Central memory CD8-positive, alpha-beta T cell (primary cell): ENCODE measurements at regions not wholly inside any gene's neighbourhood (a gene's known extent, or its start where the extent isn't known, plus 50 kb on each side); places are given as distances from the start of the nearest gene placed in this dataset.

Experiments
- ATAC-seq: fragments of 150-1000 bp; cut with Tn5 transposase; replicated peaks from 2 replicates; pipeline ENCODE4 v1.10.0; 2022; ENCODE audit warnings: mild to moderate bottlenecking, moderate FRiP score, moderate number of reproducible peaks; ENCODE audit not compliant: poor library complexity, severe bottlenecking; ENCODE audit errors: extremely low read depth
- DNase-seq, 2 donors: peaks; one replicate each; pipeline ENCODE4 v3.0.0; 2021; ENCODE audit warnings: low spot score in 2 of 2
- H3K27ac Mint-ChIP-seq: one replicate; pipeline ENCODE4 v1.8.0; 2022; ENCODE audit warnings: low read depth, mild to moderate bottlenecking, moderate library complexity, mixed read lengths
- H3K27me3 Mint-ChIP-seq: one replicate; pipeline ENCODE4 v1.8.0; 2022; ENCODE audit warnings: mixed read lengths
- H3K36me3 Mint-ChIP-seq: one replicate; pipeline ENCODE4 v1.8.0; 2022; ENCODE audit warnings: mild to moderate bottlenecking, moderate library complexity, mixed read lengths; ENCODE audit not compliant: insufficient read depth
- H3K4me1 Mint-ChIP-seq: one replicate; pipeline ENCODE4 v1.8.0; 2022; ENCODE audit warnings: mixed read lengths
- H3K4me3 Mint-ChIP-seq: one replicate; pipeline ENCODE4 v1.8.0; 2022; ENCODE audit warnings: mild to moderate bottlenecking, moderate library complexity, mixed read lengths
- H3K9me3 Mint-ChIP-seq: one replicate; pipeline ENCODE4 v1.8.0; 2022; ENCODE audit warnings: mixed read lengths

DNA sequence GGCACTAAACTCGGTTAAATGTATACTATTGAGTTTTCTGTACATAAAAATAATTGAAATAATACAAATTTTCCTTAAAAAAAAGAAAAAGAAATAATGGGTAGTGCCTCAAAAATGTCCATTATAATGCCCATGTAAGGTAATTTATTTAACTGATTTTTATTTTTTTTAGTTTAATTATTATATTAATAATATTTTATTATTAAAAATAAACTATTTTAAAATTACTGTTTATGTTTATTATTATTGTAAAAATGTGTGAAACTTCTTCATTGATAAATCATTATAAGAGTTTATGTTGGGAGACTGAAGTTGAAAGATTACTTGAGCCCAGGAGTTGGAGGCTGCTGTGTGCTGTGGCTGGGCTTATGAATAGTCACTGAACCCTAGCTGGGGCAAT lies 925.5 kb upstream of the EPHA7 start:
- H3K27ac Mint-ChIP-seq = no peak overlapping the region
- H3K4me3 Mint-ChIP-seq = no peak overlapping the region
- no peaks in the 10 kb centered on the region for H3K36me3 Mint-ChIP-seq
- ATAC-seq (no peak), DNase-seq (no peak)
- no peaks in the 10 kb centered on the region for H3K4me1 Mint-ChIP-seq
- peaks cover 21% of the 10 kb centered on the region for H3K9me3 Mint-ChIP-seq
- H3K27me3 Mint-ChIP-seq = no peaks in the 10 kb centered on the region

DNA sequence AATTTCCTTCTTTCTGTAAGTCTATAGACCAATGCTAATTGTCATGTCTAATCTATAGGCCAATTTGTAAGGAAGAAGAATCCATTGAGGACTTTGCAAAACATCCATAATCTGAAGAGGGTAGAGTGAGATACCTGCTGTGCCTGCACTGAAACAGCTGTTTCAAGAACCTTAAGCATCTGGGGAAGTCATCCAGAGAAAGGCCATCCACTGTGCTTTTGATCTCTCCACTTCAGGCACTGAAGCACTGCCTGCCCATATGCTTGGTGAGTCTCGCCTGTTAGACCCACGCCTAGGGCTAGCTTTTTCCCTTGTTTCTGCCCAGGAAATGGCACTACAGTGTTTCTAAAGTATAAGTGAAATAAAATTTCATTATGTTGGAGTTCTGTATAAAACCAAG lies 921.8 kb upstream of the EPHA7 start:
- Mint-ChIP-seq H3K4me1 (no peaks in the 10 kb centered on the region), H3K9me3 (peaks cover 11% of the 10 kb centered on the region), H3K4me3 (no peak overlapping the region), H3K27me3 (no peaks in the 10 kb centered on the region), H3K27ac (no peak overlapping the region), H3K36me3 (no peaks in the 10 kb centered on the region)
- ATAC-seq (no peak), DNase-seq (no peak)

DNA sequence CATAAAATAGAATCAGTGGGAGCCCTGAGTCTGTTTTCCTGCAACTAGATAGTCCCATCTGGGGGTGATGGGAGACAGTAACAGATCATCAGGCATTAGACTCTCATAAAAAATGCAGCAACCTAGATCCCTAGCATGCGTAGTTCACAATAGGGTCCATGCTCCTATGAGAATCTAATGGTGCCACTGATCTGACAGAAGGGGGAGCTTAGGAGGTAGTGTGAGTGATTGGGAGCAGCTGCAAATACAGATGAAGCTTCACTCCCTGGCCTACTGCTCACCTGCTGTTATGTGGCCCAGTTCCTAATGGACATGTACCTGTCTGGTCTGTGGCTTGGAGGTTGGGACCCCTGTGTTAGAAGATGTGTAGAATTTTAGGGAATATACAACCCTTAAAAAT lies 904.5 kb upstream of the EPHA7 start:
- Mint-ChIP-seq H3K36me3 (no peaks in the 10 kb centered on the region), H3K4me3 (no peak overlapping the region), H3K9me3 (peaks cover 10% of the 10 kb centered on the region), H3K4me1 (no peaks in the 10 kb centered on the region), H3K27ac (no peak overlapping the region), H3K27me3 (no peaks in the 10 kb centered on the region)
- ATAC-seq (no peak), DNase-seq (no peak)

DNA sequence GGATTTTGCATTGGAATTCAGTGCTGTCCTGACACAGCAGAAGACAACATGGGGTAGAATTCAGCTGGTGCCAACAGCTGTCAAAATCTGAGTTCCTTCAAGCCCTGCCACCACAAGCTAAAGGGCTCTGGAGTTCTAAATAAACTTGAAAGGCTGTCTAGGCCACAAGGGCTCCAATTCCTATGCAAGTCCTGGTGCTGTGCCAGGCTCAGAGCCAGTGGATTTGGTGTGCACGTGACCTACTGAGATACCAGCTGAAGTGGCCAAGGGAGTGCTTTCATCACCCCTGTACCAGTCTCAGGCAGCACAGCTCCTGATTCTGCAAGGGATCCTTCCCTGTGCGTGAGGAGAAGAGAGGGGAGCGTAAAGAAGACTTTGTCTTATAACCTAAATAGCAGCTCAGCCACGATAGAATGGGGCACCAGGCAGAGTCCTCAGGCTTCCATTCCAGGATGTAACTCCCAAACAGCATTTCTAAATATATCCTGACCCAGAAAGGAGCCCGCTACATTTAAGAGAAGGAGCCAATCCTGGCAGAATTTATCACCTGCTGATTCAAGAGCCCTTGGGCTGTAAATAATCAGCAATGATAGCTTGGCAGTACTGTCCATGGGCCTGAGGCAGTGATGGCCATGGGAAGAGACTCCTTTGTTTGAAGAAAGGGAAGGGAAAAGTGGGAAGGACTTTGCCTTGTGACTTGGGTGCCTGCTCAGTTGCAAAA lies 881.2 kb upstream of the EPHA7 start:
- H3K9me3 Mint-ChIP-seq = peaks cover 11% of the 10 kb centered on the region
- H3K27me3 Mint-ChIP-seq = no peaks in the 10 kb centered on the region
- ATAC-seq = no peak
- H3K27ac Mint-ChIP-seq = no peak overlapping the region
- no peaks in the 10 kb centered on the region for H3K36me3 Mint-ChIP-seq
- no peak for DNase-seq
- no peaks in the 10 kb centered on the region for H3K4me1 Mint-ChIP-seq
- H3K4me3 Mint-ChIP-seq = no peak overlapping the region

DNA sequence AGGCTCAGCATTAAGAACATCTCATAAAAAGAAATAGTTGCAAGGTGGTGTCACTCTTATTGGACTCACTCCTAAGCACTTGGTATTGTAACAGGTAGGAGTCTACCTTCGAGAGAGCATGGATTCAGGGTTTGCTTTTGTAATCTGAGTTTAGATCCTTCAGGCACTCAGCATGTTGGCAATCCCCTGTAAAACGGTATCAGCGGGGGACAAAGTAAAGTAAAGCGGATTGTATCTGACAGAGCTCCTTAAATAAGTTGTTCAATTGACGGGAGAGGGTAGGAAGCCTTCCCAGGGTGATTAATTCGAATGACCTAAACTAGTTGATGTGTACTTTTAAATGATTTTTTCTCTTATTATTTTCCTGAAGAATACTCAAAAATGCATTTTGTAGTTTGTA lies 869.8 kb upstream of the EPHA7 start:
- no peaks in the 10 kb centered on the region for H3K4me1 Mint-ChIP-seq

DNA sequence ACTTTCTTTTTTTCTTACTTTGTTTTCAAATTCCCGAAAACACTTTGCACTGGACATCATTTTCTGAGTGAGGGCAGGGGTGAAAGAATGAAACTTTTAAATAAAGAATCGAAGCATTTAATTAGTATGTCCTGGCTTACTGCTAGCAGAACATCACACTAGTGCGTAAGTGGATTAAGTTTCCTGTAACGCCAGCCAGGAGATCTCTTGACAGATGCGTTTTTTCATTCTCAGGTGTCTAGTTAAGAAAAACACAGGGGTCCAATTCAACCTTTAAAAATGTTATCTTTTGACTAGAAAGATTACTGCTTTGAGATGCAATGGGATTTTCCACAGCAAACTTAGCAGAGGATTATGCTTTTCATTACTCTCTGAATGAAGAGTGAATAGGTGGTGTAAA lies 858.8 kb upstream of the EPHA7 start:
- Mint-ChIP-seq H3K4me3 (no peak overlapping the region), H3K27me3 (no peaks in the 10 kb centered on the region), H3K9me3 (peaks cover 11% of the 10 kb centered on the region), H3K4me1 (no peaks in the 10 kb centered on the region), H3K36me3 (peaks cover 1% of the 10 kb centered on the region), H3K27ac (no peak overlapping the region)
- ATAC-seq (no peak), DNase-seq (no peak)

More for the DNA sequence above, 869.8 kb upstream of the EPHA7 start:
- Mint-ChIP-seq H3K9me3 (peaks cover 10% of the 10 kb centered on the region), H3K36me3 (no peaks in the 10 kb centered on the region), H3K27me3 (no peaks in the 10 kb centered on the region), H3K4me3 (no peak overlapping the region), H3K27ac (no peak overlapping the region)
- no peak for ATAC-seq
- DNase-seq = no peak

DNA sequence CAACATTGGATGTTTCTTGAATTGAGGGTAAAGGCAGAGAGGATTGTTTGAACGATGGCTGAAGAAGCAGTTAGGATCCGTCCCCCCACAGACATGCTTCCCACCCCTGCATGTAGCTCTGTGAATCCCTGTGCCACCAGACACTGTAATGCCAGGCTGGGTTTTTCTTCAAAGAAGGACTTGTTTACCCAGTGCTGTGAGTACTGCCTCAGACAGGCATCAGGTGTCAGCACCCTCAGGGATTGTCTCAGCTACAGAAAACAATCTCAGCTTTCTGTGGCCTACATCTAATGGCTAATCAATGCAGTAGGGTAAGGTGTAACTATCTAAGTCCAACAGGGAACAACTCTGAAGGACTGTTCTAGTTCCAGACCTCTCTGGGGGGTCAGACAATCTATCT lies 853.0 kb upstream of the EPHA7 start:
- Mint-ChIP-seq H3K9me3 (peaks cover 8% of the 10 kb centered on the region), H3K4me3 (no peak overlapping the region), H3K4me1 (no peaks in the 10 kb centered on the region), H3K27ac (no peak overlapping the region), H3K36me3 (peaks cover 1% of the 10 kb centered on the region), H3K27me3 (no peaks in the 10 kb centered on the region)
- DNase-seq = no peak
- ATAC-seq = no peak

DNA sequence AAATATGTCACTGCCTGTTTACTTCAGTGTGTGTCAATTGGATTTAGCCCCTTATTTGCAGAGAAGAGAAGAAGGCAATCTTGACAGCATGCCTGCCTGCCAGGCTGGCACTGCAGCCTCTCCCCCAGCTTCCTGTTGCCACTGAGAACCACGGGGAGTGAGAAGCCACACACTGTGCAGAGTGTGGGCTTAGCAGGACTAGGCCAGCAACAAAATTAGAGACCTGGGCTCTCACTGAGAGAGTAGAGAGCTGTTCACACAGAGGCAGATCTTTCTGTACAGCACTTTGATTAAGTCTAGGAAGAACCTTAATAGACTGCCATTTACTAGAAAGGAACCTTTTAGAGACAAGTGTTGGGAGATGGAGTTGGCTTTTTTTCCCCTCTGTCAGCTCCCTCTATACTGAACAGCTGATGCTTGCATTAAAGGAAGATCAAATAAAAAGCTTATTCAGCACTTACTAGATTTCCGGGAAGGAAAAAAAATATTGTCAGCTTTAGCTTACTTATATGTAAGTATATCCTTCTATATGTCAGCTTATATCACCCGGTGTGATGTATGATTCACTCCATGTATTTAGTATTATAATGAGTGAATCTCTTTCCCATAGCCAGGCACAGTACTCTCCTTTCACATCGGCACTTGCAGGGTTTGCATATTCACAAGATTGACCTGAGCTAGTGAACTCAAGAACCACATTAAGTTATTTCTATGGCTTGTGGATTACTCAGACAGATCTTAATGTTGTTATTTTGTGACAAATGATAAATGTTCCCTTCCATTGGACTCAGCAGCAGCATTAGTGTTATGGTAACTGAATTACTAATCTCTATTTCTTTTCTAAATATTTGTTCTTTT lies 851.0 kb upstream of the EPHA7 start:
- ATAC-seq = no peak
- Mint-ChIP-seq H3K27me3 (no peaks in the 10 kb centered on the region), H3K4me3 (no peak overlapping the region), H3K4me1 (no peaks in the 10 kb centered on the region), H3K36me3 (peaks cover 1% of the 10 kb centered on the region), H3K27ac (no peak overlapping the region), H3K9me3 (peaks cover 23% of the 10 kb centered on the region)
- DNase-seq = no peak

DNA sequence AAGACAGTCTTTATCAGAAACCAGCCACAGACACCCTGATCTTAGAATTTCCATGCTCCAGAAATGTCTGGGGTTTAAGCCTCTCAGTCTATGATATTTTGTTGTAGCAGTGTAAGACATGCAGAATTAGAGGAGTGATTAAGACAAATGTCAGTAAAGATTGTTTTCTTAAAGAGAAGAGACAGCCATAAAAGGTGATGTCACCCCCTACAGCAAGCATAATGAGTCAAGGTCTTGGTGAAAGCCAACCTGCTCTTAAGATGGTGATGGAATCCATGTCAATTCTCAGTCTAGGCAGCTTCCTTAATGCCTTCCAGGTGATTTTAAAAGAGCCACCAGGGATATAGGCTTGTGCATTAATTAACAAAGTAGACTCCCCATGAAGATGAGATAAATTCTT lies 849.9 kb upstream of the EPHA7 start:
- H3K36me3 Mint-ChIP-seq = peaks cover 1% of the 10 kb centered on the region
- no peaks in the 10 kb centered on the region for H3K27me3 Mint-ChIP-seq
- peaks cover 24% of the 10 kb centered on the region for H3K9me3 Mint-ChIP-seq
- ATAC-seq (no peak), DNase-seq (no peak)
- H3K27ac Mint-ChIP-seq = no peak overlapping the region
- H3K4me1 Mint-ChIP-seq = no peaks in the 10 kb centered on the region
- no peak overlapping the region for H3K4me3 Mint-ChIP-seq

DNA sequence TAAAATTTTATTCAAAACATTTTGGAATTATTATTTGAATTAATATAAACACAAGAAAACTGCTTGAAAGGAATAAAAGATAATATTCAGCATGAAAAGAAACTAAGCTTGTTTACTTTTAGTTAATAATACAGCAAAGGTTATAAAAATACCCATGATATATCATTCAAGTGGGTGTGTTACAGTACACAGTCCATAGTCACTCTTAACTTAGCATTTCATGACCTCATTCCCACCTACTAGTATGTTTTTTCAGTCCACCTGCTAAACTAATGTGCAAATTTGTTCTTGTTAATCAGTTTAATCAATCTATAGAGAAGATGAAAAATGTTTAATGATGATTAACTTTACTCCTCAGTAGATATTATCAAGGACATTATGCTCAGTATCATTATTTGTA lies 841.4 kb upstream of the EPHA7 start:
- ATAC-seq = no peak
- H3K27ac Mint-ChIP-seq = no peak overlapping the region

DNA sequence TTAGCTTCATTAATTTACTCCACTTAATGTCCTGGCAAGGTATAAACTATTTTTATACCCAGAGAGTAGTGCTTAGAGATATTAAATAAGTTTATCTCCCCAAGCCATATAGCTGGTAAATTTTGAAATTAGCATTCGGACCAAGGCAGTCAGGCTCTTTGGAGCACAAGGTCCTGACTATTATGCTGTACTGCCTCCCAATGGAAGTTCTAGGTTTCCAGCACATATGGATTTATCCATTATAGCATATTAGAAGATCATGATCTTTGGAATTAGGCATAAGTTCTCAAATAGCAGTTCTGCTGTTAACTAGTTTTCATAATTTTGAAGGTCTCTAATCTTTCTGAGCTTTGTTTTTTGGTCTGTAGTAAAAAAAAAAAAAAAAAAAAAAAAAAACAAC lies 835.3 kb upstream of the EPHA7 start:
- H3K4me3 Mint-ChIP-seq = no peak overlapping the region
- H3K9me3 Mint-ChIP-seq = peaks cover 9% of the 10 kb centered on the region
- no peak for ATAC-seq
- no peaks in the 10 kb centered on the region for H3K27me3 Mint-ChIP-seq
- no peak overlapping the region for H3K27ac Mint-ChIP-seq
- no peaks in the 10 kb centered on the region for H3K4me1 Mint-ChIP-seq
- DNase-seq = no peak
- H3K36me3 Mint-ChIP-seq = no peaks in the 10 kb centered on the region

More for the DNA sequence above, 841.4 kb upstream of the EPHA7 start:
- H3K4me1 Mint-ChIP-seq = no peaks in the 10 kb centered on the region
- H3K27me3 Mint-ChIP-seq = no peaks in the 10 kb centered on the region
- no peak for DNase-seq
- H3K36me3 Mint-ChIP-seq = no peaks in the 10 kb centered on the region
- H3K9me3 Mint-ChIP-seq = peaks cover 18% of the 10 kb centered on the region
- H3K4me3 Mint-ChIP-seq = no peak overlapping the region

DNA sequence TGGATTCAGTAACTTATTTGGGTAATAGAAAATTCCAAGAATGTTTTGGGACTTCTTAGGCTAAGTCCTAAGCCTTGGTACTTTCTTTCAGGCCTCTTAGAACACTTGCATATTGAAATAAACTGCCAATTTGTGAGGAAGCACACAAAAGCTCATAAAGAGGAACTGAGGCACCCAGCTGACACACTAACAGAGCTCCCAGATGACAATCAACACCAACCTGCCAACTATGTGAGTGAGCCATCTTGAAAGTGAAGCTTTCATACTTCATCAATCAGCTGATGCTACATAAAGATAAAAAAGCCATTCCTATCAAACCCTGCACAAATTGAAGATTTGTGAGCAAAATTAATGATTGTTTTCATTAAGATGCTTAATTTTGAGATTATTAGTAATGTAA lies 832.5 kb upstream of the EPHA7 start:
- no peak for ATAC-seq
- H3K36me3 Mint-ChIP-seq = no peaks in the 10 kb centered on the region
- no peak for DNase-seq
- H3K27ac Mint-ChIP-seq = no peak overlapping the region
- no peaks in the 10 kb centered on the region for H3K27me3 Mint-ChIP-seq
- no peak overlapping the region for H3K4me3 Mint-ChIP-seq
- peaks cover 9% of the 10 kb centered on the region for H3K9me3 Mint-ChIP-seq
- no peaks in the 10 kb centered on the region for H3K4me1 Mint-ChIP-seq

DNA sequence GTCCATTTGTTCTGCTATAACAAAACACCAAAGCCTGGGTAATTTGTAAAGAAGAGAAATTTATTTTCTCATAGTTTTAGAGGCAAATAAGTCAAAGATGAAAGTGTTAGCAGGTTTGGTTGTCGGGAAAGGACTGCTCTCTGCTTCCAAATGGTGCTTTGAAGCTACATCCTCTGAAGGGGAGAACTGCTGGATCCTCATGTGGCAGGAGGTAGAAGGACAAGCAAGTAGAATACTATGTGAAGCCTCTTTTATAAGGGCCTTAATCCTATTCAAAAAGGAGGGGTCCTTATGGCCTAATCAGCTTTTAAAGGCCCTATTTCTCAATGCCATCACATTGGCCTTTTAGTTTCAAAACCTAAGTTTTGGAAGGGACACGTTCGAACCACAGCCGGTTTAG lies 826.0 kb upstream of the EPHA7 start:
- Mint-ChIP-seq H3K27ac (no peak overlapping the region), H3K36me3 (no peaks in the 10 kb centered on the region), H3K9me3 (peaks cover 27% of the 10 kb centered on the region), H3K4me3 (no peak overlapping the region), H3K4me1 (no peaks in the 10 kb centered on the region), H3K27me3 (no peaks in the 10 kb centered on the region)
- ATAC-seq (no peak), DNase-seq (no peak)
